Fibroblast of lung (primary cell): ENCODE measurements at regions not wholly inside any gene's neighbourhood (a gene's known extent, or its start where the extent isn't known, plus 50 kb on each side); places are given as distances from the start of the nearest gene placed in this dataset.

Experiments
- CTCF ChIP-seq, 2 donors: IDR thresholded peaks in 1 of 2; conservative IDR thresholded peaks in 1 of 2; 1 replicate in 1 of 2; 2 replicates in 1 of 2; pipeline ENCODE4 v1.5.1; 2011 to 2012; ENCODE audit warnings: low read length in 2 of 2, control low read depth in 1 of 2, inconsistent platforms in 1 of 2, low read depth in 1 of 2, mild to moderate bottlenecking in 1 of 2
- EZH2 ChIP-seq: IDR thresholded peaks from 2 replicates; pipeline ENCODE4 v1.5.1; 2012; ENCODE audit warnings: low read length, control low read depth, mild to moderate bottlenecking; ENCODE audit errors: missing control alignments

- no peak for TF ChIP-seq CTCF (conservative IDR thresholded peaks at IDR 0.05 in 1 of 2, IDR thresholded peaks at IDR 0.05 in 1 of 2; ENCODE audit: low read depth in 1 of 2, low read length in 2 of 2)
- no peak for TF ChIP-seq EZH2
Observed at GRCh38 chr13:81089371-81090157, 748.6 kb upstream of the SPRY2 start.
